ENCODE measurements at regions not wholly inside any gene's neighbourhood (a gene's known extent, or its start where the extent isn't known, plus 50 kb on each side); places are given as distances from the start of the nearest gene placed in this dataset.

- DNase-seq (ENCODE audit: low spot score in 2 of 2): no peak
- Histone ChIP-seq H3K4me3 (no peak overlapping the region), H3K9me3 (no peaks in the 10 kb centered on the region), H3K4me1 (no peaks in the 10 kb centered on the region), H3K36me3 (no peaks in the 10 kb centered on the region), H3K27ac (no peak overlapping the region), H3K27me3 (no peaks in the 10 kb centered on the region)
- TF ChIP-seq EP300 (IDR thresholded peaks at IDR 0.05) (no peak), POLR2A (IDR thresholded peaks at IDR 0.05) (no peak), CTCF (IDR thresholded peaks at IDR 0.05) (no peak)
Measured at GRCh38 chr3:66145408-66145733, 75.4 kb upstream of the SLC25A26 start.

- 50 to 52% methylated on average over 7 of the region's 7 CpGs for WGBS, 2 donors
- DNase-seq (ENCODE audit: low spot score in 2 of 2): no peak
- Histone ChIP-seq H3K36me3 (no peaks in the 10 kb centered on the region), H3K4me3 (no peak overlapping the region), H3K27me3 (no peaks in the 10 kb centered on the region), H3K4me1 (no peaks in the 10 kb centered on the region), H3K27ac (no peak overlapping the region), H3K9me3 (no peaks in the 10 kb centered on the region)
- TF ChIP-seq CTCF (IDR thresholded peaks at IDR 0.05) (no peak), EP300 (IDR thresholded peaks at IDR 0.05) (no peak), POLR2A (IDR thresholded peaks at IDR 0.05) (no peak)
Measured at GRCh38 chr3:66144568-66145407, 76.0 kb upstream of the SLC25A26 start.

DNA sequence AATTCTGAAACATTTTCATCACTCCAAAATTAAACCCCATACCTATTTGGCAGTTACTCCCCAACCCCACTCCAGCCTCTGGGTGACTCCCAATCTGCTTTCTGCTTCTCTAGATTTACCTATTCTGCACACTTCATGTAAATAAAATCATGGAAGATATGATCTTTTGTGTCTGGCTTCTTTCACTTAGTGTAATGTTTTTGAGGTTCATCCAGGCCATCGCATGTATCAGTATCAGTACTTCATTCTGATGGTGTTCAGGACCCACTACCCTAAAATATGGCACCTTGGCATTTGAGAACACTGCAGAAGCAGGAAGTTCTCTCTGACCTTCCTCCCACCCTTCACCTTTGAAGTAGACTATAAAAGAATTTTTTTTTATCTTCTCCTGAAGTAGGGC lies 78.7 kb upstream of the SLC25A26 start:
- Histone ChIP-seq H3K27me3 (no peaks in the 10 kb centered on the region), H3K36me3 (no peaks in the 10 kb centered on the region), H3K4me3 (no peak overlapping the region), H3K4me1 (peaks cover 0 to 7% (median 0%) of the 10 kb centered on the region in 4 donors), H3K27ac (no peak overlapping the region), H3K9me3 (no peaks in the 10 kb centered on the region)
- WGBS, 2 donors: 100% methylated on average over 1 of the region's 1 CpG
- no peak for DNase-seq (ENCODE audit: low spot score in 2 of 2)
- TF ChIP-seq POLR2A (IDR thresholded peaks at IDR 0.05) (no peak), EP300 (IDR thresholded peaks at IDR 0.05) (no peak), CTCF (IDR thresholded peaks at IDR 0.05) (no peak)

- H3K4me3 ChIP-seq: no peak overlapping the region
- H3K27me3 ChIP-seq: no peaks in the 10 kb centered on the region
- WGBS, 2 donors: 71 to 72% methylated on average over 7 of the region's 7 CpGs
- no peak for TF ChIP-seq EP300 (IDR thresholded peaks at IDR 0.05)
- TF ChIP-seq CTCF (IDR thresholded peaks at IDR 0.05): no peak
- no peak for TF ChIP-seq POLR2A (IDR thresholded peaks at IDR 0.05)
- peaks cover 0 to 7% (median 0%) of the 10 kb centered on the region in 4 donors for H3K4me1 ChIP-seq
- H3K9me3 ChIP-seq: no peaks in the 10 kb centered on the region
- no peak for DNase-seq (ENCODE audit: low spot score in 2 of 2)
- H3K27ac ChIP-seq: no peak overlapping the region
- H3K36me3 ChIP-seq: no peaks in the 10 kb centered on the region
Measured at GRCh38 chr3:66140743-66141372, 79.9 kb upstream of the SLC25A26 start.

- Histone ChIP-seq H3K4me1 (peaks cover 0 to 7% (median 0%) of the 10 kb centered on the region in 4 donors), H3K4me3 (no peak overlapping the region), H3K27me3 (no peaks in the 10 kb centered on the region), H3K36me3 (no peaks in the 10 kb centered on the region), H3K9me3 (no peaks in the 10 kb centered on the region), H3K27ac (no peak overlapping the region)
- no peak for TF ChIP-seq EP300 (IDR thresholded peaks at IDR 0.05)
- TF ChIP-seq POLR2A (IDR thresholded peaks at IDR 0.05): no peak
- TF ChIP-seq CTCF (IDR thresholded peaks at IDR 0.05): no peak
- 89 to 96% methylated on average over 2 of the region's 2 CpGs for WGBS, 2 donors
- no peak for DNase-seq (ENCODE audit: low spot score in 2 of 2)
Measured at GRCh38 chr3:66140106-66140505, 80.7 kb upstream of the SLC25A26 start.

Measured in tibial nerve (tissue), 4 donors.